SK-N-SH (cell line): ENCODE measurements at regions not wholly inside any gene's neighbourhood (a gene's known extent, or its start where the extent isn't known, plus 50 kb on each side); places are given as distances from the start of the nearest gene placed in this dataset.

ENCODE experiments used
- CTCF ChIA-PET: fragments of 300-600, 350-600 bp; formaldehyde crosslinking; extraction: SDS; loops from one replicate; lab custom pipeline; 2021; lab: Yijun Ruan, JAX
- POLR2A ChIA-PET: fragments of 350-600 bp; sonication (Branson Sonifier 250); formaldehyde crosslinking; extraction: SDS; loops from one replicate; lab custom pipeline; 2020; ENCODE audit warnings: antibody characterized with exemption, inconsistent platforms; lab: Yijun Ruan, JAX
- DNase-seq: peaks from one replicate; pipeline ENCODE4 v3.0.0; 2012
- H2AFZ ChIP-seq: fragments of 200-600 bp; sonication (generic); 2 replicates; pipeline ENCODE4 v1.8.1; 2016; ENCODE audit warnings: antibody characterized with exemption, mild to moderate bottlenecking, low read depth
- H3F3A ChIP-seq: fragments of 200-600 bp; sonication (generic); replicated peaks from 2 replicates; pipeline ENCODE3; 2016; ENCODE audit warnings: antibody characterized with exemption, mild to moderate bottlenecking; ENCODE audit not compliant: insufficient read depth
- H3K27ac ChIP-seq, 2 experiments: fragments of 200-500 bp in 1 of 2; fragments of 200-600 bp in 1 of 2; sonication (Bioruptor generic) in 1 of 2; sonication (generic), shearing (Covaris generic) in 1 of 2; 2 replicates each; pipeline versions ENCODE4 v1.5.1 to v1.6.1; 2014 to 2016; ENCODE audit warnings: low read depth in 2 of 2, inconsistent platforms in 1 of 2, low read length in 1 of 2, mild to moderate bottlenecking in 1 of 2, mixed read lengths in 1 of 2
- H3K27me3 ChIP-seq: fragments of 200-600 bp; sonication (generic), shearing (Covaris generic); 2 replicates; pipeline ENCODE4 v1.6.1; 2016; ENCODE audit warnings: mixed run types; ENCODE audit not compliant: insufficient read depth
- H3K36me3 ChIP-seq, 2 experiments: fragments of 200-500 bp in 1 of 2; fragments of 200-600 bp in 1 of 2; sonication (Bioruptor generic) in 1 of 2; sonication (generic) in 1 of 2; replicated peaks in 1 of 2; 2 replicates each; pipeline versions ENCODE3 to v1.5.1; 2014 to 2016; ENCODE audit warnings: low read length in 1 of 2, mild to moderate bottlenecking in 1 of 2; ENCODE audit not compliant: insufficient read depth in 2 of 2, control insufficient read depth in 1 of 2
- H3K4me1 ChIP-seq, 2 experiments: fragments of 200-500 bp in 1 of 2; fragments of 200-600 bp in 1 of 2; sonication (Bioruptor generic) in 1 of 2; sonication (generic), shearing (Covaris generic) in 1 of 2; 2 replicates each; pipeline versions ENCODE4 v1.5.1 to v1.6.1; 2014 to 2016; ENCODE audit warnings: low read depth in 1 of 2, low read length in 1 of 2, mixed run types in 1 of 2; ENCODE audit not compliant: insufficient read depth in 2 of 2, control insufficient read depth in 1 of 2
- H3K4me2 ChIP-seq: fragments of 200-600 bp; sonication (generic), shearing (Covaris generic); 2 replicates; pipeline ENCODE4 v1.6.1; 2017; ENCODE audit warnings: mixed run types
- H3K4me3 ChIP-seq, 2 experiments: fragments of 200-500 bp in 1 of 2; fragments of 200-600 bp in 1 of 2; sonication (Bioruptor generic) in 1 of 2; sonication (generic), shearing (Covaris generic) in 1 of 2; 2 replicates each; pipeline versions ENCODE4 v1.5.1 to v1.8.1; 2014 to 2016; ENCODE audit warnings: low read depth in 2 of 2, inconsistent platforms in 1 of 2, low read length in 1 of 2, mild to moderate bottlenecking in 1 of 2, mixed read lengths in 1 of 2, moderate library complexity in 1 of 2
- H3K79me2 ChIP-seq: fragments of 200-600 bp; sonication (generic); 2 replicates; pipeline ENCODE4 v1.8.1; 2017; ENCODE audit warnings: mild to moderate bottlenecking; ENCODE audit not compliant: insufficient read depth
- H3K9ac ChIP-seq: fragments of 200-600 bp; sonication (generic); 2 replicates; pipeline ENCODE4 v1.6.1; 2017; ENCODE audit warnings: mixed run types
- H3K9me2 ChIP-seq: fragments of 200-600 bp; sonication (generic); 2 replicates; pipeline ENCODE4 v1.6.1; 2017; ENCODE audit warnings: mixed run types
- H3K9me3 ChIP-seq: fragments of 200-600 bp; sonication (generic); 2 replicates; pipeline ENCODE4 v1.6.1; 2017; ENCODE audit warnings: mixed run types, mild to moderate bottlenecking, moderate library complexity
- H4K20me1 ChIP-seq: fragments of 200-600 bp; sonication (generic); 2 replicates; pipeline ENCODE4 v1.6.1; 2017; ENCODE audit warnings: mild to moderate bottlenecking, mixed run types; ENCODE audit not compliant: insufficient read depth
- CHD2 ChIP-seq: fragments of 150-350 bp; IDR thresholded peaks from 2 replicates; pipeline ENCODE4 v1.6.1; 2018; ENCODE audit warnings: low read length; ENCODE audit not compliant: partially characterized antibody
- CTCF ChIP-seq: fragments of 200-600 bp; sonication (generic); IDR thresholded peaks from 2 replicates; pipeline ENCODE4 v1.6.1; 2017; ENCODE audit warnings: antibody characterized with exemption, mild to moderate bottlenecking, moderate library complexity
- EZH2phosphoT487 ChIP-seq: fragments of 200-600 bp; sonication (generic); IDR thresholded peaks from 2 replicates; pipeline ENCODE4 v1.6.1; 2017; ENCODE audit warnings: low read depth, mixed run types, mild to moderate bottlenecking, antibody characterized with exemption, moderate library complexity, borderline replicate concordance
- FOSL2 ChIP-seq: IDR thresholded peaks from 2 replicates; pipeline ENCODE4 v1.4.0; 2012; ENCODE audit warnings: low read depth, mild to moderate bottlenecking, moderate library complexity, borderline replicate concordance
- FOXJ3 ChIP-seq: sonication (generic); formaldehyde crosslinking; IDR thresholded peaks from 2 replicates; pipeline ENCODE4 v1.5.1; 2020; ENCODE audit warnings: mild to moderate bottlenecking, missing genetic modification reagents
- FOXM1 ChIP-seq: IDR thresholded peaks from 2 replicates; pipeline ENCODE4 v1.4.0; 2012; ENCODE audit warnings: low read depth, mild to moderate bottlenecking
- GABPA ChIP-seq: IDR thresholded peaks from 2 replicates; pipeline ENCODE4 v1.4.0; 2012; ENCODE audit warnings: low read depth, mild to moderate bottlenecking
- MAX ChIP-seq: IDR thresholded peaks from 2 replicates; pipeline ENCODE4 v1.4.0; 2012; ENCODE audit warnings: low read depth
- NFIC ChIP-seq: IDR thresholded peaks from 2 replicates; pipeline ENCODE4 v1.4.0; 2012; ENCODE audit warnings: borderline replicate concordance
- NRF1 ChIP-seq: IDR thresholded peaks from 2 replicates; pipeline ENCODE4 v1.6.1; 2012; ENCODE audit warnings: low read depth, mild to moderate bottlenecking, low read length
- PBX3 ChIP-seq: IDR thresholded peaks from 2 replicates; pipeline ENCODE4; 2012
- POLR2AphosphoS5 ChIP-seq: IDR thresholded peaks from 2 replicates; pipeline ENCODE4 v1.6.1; 2012; ENCODE audit warnings: low read depth, low read length
- RAD21 ChIP-seq: IDR thresholded peaks from 2 replicates; pipeline ENCODE4 v1.6.1; 2012; ENCODE audit warnings: mild to moderate bottlenecking, low read length
- RCOR1 ChIP-seq: fragments of 150-350 bp; IDR thresholded peaks from 2 replicates; pipeline ENCODE4 v1.6.1; 2017; ENCODE audit warnings: antibody characterized with exemption, low read length
- RFX5 ChIP-seq: IDR thresholded peaks from 2 replicates; pipeline ENCODE4 v1.6.1; 2012; ENCODE audit warnings: mild to moderate bottlenecking, improper control_type of control experiment, low read length
- SIN3A ChIP-seq: IDR thresholded peaks from 2 replicates; pipeline ENCODE4 v1.6.1; 2012; ENCODE audit warnings: low read depth, mild to moderate bottlenecking, low read length, moderate library complexity, borderline replicate concordance
- TEAD4 ChIP-seq: IDR thresholded peaks from 2 replicates; pipeline ENCODE4 v1.4.0; 2012; ENCODE audit warnings: mild to moderate bottlenecking, borderline replicate concordance; ENCODE audit not compliant: insufficient read depth
- USF1 ChIP-seq: IDR thresholded peaks from 2 replicates; pipeline ENCODE4 v1.4.0; 2012; ENCODE audit warnings: low read depth, borderline replicate concordance
- ZBTB33 ChIP-seq: IDR thresholded peaks from 2 replicates; pipeline ENCODE4 v1.4.0; 2012; ENCODE audit warnings: low read depth, borderline replicate concordance
- WGBS: methylation state at CpG from one replicate; pipeline ENCODE4 v1.1.6; 2017; ENCODE audit warnings: low lambda C conversion rate; 5-methylcytosine and 5-hydroxymethylcytosine counted together

- no peak overlapping the region for H2AFZ ChIP-seq
- H3K4me1 ChIP-seq: no peaks in the 10 kb centered on the region
- WGBS: 7% methylated on average over 3 of the region's 3 CpGs
- ChIA-PET CTCF (interaction anchor here (0.7 kb wide), 1 partner anchor 114 kb away, joined by 4 read pairs; no protein-coding TSS in a partner anchor), POLR2A (no interaction called here)
- H3K9me2 ChIP-seq: no peaks in the 10 kb centered on the region
- no peak overlapping the region for H3K4me2 ChIP-seq
- no peak overlapping the region for H3K9ac ChIP-seq
- H3K36me3 ChIP-seq: no peaks in the 10 kb centered on the region
- H3K79me2 ChIP-seq: no peaks in the 10 kb centered on the region
- H3K27me3 ChIP-seq: peaks cover 64% of the 10 kb centered on the region; the same call in 1 of the 2 replicates
- TF ChIP-seq FOXM1 (no peak), FOXJ3 (CRISPR knock-in tag) (no peak), EZH2phosphoT487 (no peak), GABPA (no peak), RFX5 (no peak), RCOR1 (no peak), USF1 (no peak), POLR2AphosphoS5 (no peak), TEAD4 (no peak), NRF1 (no peak), SIN3A (no peak), MAX (no peak), ZBTB33 (no peak), FOSL2 (no peak), CHD2 (no peak), CTCF (no peak), PBX3 (no peak), RAD21 (no peak), NFIC (no peak)
- H3K4me3 ChIP-seq: no peak overlapping the region
- DNase-seq: no peak
- no peaks in the 10 kb centered on the region for H4K20me1 ChIP-seq
- no peak overlapping the region for H3K27ac ChIP-seq
- no peaks in the 10 kb centered on the region for H3K9me3 ChIP-seq
- no peaks in the 10 kb centered on the region for H3F3A ChIP-seq
Observed at GRCh38 chr12:4969405-4969804, 59.7 kb downstream of the KCNA1 start.
